Fibroblast of the aortic adventitia (primary cell): ENCODE measurements at regions not wholly inside any gene's neighbourhood (a gene's known extent, or its start where the extent isn't known, plus 50 kb on each side); places are given as distances from the start of the nearest gene placed in this dataset.

ENCODE experiments used
- DNase-seq: peaks from one replicate; pipeline ENCODE4 v3.0.0-alpha.2; 2010; ENCODE audit warnings: low read depth
- H3K4me3 ChIP-seq: 2 replicates; pipeline ENCODE4 v1.5.1; 2011; ENCODE audit warnings: low read depth, mild to moderate bottlenecking, control low read depth, low read length, moderate library complexity
- TF ChIP-seq, protein P1 (sequence below): IDR thresholded peaks from 2 replicates; pipeline ENCODE4 v1.5.1; 2011; ENCODE audit warnings: mild to moderate bottlenecking, low read length, control low read depth, inconsistent platforms; ENCODE audit not compliant: insufficient read depth

DNA sequence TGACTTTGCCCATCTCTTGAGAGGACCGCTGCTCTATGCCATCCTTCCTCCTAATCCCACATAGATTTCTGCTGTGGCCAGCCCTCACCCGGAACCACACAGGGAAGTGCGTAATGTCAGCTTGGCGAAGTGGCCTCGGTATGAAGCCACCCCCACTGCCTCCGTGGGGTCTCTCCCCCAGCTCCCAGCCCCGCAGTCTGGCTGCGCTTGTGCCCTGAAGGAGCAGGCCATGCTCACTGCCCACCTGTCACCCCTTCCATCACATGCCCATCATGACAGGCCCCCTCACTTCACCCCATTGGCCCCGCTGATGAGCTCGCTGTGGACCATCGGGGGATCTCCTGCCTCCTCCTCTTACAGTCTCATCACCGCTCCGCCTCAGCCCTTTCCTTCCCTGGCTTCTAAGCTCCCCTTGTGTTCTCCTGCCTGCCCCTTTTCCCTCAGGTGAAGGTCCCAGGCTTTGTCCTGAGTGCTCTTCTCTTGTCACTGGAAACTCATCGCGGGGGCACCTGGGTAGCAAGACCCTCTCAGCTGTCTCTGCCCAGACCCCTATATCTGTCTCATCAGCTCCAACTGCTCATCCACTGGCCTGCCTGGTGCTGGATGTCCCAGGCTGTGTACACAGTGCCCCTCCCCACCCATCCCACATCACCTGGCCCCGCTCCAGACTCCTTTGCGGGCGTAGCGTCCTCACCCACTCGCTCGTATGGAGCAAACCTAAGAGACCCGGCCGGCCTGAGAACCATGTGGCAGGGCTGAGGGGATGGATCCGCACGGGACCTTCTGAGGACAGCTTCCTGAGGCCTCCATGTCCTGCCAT is 81.7 kb downstream of the GLI2 start:
- H3K4me3 ChIP-seq, result no peak overlapping the region
- no peak for DNase-seq
- TF ChIP-seq, protein P1, sequence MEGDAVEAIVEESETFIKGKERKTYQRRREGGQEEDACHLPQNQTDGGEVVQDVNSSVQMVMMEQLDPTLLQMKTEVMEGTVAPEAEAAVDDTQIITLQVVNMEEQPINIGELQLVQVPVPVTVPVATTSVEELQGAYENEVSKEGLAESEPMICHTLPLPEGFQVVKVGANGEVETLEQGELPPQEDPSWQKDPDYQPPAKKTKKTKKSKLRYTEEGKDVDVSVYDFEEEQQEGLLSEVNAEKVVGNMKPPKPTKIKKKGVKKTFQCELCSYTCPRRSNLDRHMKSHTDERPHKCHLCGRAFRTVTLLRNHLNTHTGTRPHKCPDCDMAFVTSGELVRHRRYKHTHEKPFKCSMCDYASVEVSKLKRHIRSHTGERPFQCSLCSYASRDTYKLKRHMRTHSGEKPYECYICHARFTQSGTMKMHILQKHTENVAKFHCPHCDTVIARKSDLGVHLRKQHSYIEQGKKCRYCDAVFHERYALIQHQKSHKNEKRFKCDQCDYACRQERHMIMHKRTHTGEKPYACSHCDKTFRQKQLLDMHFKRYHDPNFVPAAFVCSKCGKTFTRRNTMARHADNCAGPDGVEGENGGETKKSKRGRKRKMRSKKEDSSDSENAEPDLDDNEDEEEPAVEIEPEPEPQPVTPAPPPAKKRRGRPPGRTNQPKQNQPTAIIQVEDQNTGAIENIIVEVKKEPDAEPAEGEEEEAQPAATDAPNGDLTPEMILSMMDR, result no peak

DNA sequence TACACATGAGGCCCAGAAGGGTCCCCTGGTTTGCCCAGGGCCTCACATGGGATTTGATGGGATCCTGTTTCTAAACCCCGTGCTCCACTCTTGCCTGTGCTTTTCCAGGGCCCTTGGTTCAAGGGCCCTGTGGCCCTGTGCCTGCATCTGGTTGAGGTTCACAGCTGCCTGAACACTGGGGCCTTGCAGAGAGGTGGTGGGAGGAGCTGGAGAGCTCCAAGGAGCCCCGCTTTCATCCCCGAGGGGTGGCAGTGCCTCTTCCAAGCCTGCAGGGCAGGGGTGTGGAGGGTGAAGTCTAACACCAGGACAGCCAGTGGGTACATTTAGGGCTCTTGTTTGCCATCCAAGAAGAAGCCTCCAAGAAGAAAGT is 82.3 kb downstream of the GLI2 start:
- no peak overlapping the region for H3K4me3 ChIP-seq
- DNase-seq, result no peak
- TF ChIP-seq, protein P1, result no peak

DNA sequence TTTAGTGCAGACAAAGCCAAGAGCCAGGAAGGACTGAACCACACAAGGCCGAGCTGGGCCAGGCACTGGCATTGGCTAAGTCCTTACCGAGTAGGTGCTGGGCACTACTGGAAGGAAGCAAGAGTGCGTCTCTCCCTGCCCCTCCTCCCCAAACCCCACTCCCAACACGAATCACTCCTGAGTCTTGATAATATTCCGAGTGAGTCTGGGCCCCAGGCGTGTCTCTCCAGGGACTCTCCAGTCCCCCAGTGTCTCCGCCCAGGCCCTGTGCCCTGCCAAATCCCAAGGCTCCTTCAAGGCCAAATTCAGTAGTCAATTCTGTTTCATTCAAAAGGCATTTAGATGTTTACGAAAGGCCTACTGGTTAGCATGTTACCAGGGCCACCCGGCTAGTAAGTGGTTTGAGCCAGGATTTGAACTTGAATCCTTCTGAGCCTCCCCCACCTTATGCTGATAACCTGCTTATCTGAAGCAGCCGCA is 82.8 kb downstream of the GLI2 start:
- peak; percentile 91 for DNase-seq
- TF ChIP-seq, protein P1, result no peak

DNA sequence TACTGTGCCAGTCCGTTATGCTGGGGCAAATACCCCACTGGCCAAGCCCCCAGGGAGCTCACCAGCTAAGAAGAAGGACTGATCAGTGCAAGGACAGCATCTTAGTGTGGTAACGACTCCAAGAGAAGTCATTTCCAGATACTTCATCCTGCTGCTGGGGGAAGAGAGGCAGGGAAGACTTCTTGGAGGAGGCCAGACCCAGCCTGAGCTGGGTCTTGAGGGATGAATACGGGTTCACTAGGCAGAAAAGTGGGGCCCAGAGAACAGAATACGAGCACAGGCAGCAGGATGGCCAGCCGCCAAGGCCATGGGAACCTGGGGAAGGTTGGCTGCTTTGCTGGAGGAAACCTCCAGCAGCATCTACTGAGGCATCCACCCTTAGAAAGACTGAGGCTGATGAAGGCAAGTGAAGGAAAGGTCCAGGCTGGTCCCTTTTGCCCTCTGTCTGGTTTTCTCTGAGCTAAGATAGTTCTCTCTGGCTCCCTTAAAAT is 84.1 kb downstream of the GLI2 start:
- no peak overlapping the region for H3K4me3 ChIP-seq
- no peak for DNase-seq

More for the DNA sequence above, 82.8 kb downstream of the GLI2 start:
- H3K4me3 ChIP-seq, result no peak overlapping the region

DNA sequence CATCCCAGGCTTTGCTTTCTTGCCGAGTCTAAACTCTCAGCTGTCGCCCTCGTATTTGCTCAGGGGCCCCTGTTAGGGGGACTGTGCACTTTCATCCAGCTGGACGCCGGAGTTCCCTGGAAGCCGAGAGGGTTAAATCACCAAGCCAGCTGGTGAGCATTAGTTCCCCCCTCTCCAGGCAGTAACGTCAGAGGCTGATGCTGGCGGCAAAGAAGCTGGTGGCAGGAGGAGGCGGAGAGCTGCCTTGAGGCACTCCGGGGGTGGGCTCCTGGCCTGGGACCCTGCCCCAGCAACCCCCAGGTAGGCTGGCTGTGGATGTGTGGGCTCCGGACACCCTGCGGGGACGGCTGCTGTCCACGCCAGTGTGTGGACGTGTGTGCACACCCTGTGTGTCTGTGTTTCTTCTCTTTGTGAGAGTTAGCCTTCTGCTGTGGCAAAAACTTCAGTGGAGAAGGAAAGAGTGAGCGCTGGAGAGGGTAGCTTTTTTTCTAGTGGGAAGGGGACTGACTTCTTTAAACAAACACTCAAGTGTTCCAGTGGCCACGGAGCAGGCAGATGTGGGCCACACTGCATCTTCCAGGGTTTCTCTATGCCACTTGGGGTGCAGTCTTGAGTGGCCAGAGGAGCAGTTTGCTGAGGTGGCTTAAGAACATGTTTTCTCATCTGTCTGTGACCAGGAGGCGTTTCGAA is 84.7 kb downstream of the GLI2 start:
- TF ChIP-seq, protein P1, result no peak
- peak; percentile 57 for DNase-seq
- H3K4me3 ChIP-seq, result no peak overlapping the region

More for the DNA sequence above, 84.1 kb downstream of the GLI2 start:
- TF ChIP-seq, protein P1, result no peak

DNA sequence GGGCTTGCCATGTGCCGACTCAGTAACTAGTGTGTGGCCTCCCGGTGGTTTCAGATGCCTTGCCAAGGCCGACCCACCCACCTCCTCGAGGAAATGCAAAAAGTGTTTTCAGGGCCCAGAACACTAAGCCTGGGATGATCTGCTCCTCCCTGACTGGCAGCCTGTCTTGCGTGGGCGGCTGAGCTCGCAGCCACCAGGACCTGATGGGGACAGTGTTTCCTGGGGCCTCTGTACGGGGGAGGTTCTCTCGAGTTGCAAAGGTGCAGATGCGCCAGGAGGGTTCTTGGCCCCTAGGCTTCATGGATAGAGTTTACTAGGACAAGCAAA is 85.2 kb downstream of the GLI2 start:
- TF ChIP-seq, protein P1, result no peak
- H3K4me3 ChIP-seq, result no peak overlapping the region
- peak; percentile 55 for DNase-seq
